ENCODE measurements at regions not wholly inside any gene's neighbourhood (a gene's known extent, or its start where the extent isn't known, plus 50 kb on each side); places are given as distances from the start of the nearest gene placed in this dataset.

- TF ChIP-seq CTCF (IDR thresholded peaks at IDR 0.05) (no peak), POLR2AphosphoS5 (IDR thresholded peaks at IDR 0.05) (no peak), POLR2A (IDR thresholded peaks at IDR 0.05; ENCODE audit: low read depth) (no peak), EP300 (IDR thresholded peaks at IDR 0.05) (no peak)
Measured at GRCh38 chr4:180766944-180767729, 1476.1 kb upstream of the TENM3 start.

Measured in esophagus muscularis mucosa (tissue), 4 donors.